GM18507 (cell line): ENCODE measurements at regions not wholly inside any gene's neighbourhood (a gene's known extent, or its start where the extent isn't known, plus 50 kb on each side); places are given as distances from the start of the nearest gene placed in this dataset.
"Not testable (repeated sequence)": the region's sequence is repeated elsewhere in the genome, so short reads cannot be mapped to it uniquely, and the experiment has no call there.

ENCODE experiments used
- DNase-seq: peaks from one replicate; pipeline ENCODE4 v3.0.0; 2011; ENCODE audit warnings: low read depth; ENCODE audit not compliant: insufficient read length; ENCODE audit errors: extremely low spot score
- FAIRE-seq: peaks from 2 replicates; lab custom pipeline; 2011; peaks lifted over from hg19 to GRCh38; lab: Jason Lieb, UNC

- FAIRE-seq = no peak
- no peak for DNase-seq
Observed at GRCh38 chr3:102672305-102672704, 237.5 kb downstream of the ZPLD1 start.

- FAIRE-seq = peak; percentile 86
- peak; percentile 23 for DNase-seq
Observed at GRCh38 chr3:102673271-102674115, 238.7 kb downstream of the ZPLD1 start.

DNA sequence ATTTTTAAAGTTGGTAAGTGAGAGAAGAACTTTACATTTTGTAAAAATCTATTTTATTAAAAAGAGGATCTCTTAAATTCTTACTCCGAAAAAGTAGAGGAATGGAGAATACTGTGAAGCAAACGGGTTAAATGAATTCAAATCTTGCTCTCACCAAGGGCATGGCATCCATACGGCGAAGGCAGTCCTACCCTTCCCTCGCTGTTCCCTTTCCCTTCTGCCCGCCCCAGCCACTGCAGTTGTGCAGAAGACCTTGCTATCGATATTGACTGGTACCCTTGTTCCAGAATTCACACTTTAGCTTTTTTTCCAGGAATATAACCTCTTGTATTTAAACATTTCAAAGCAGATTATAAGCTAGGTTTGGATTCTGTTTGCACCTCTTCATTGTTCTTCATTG is 239.5 kb downstream of the ZPLD1 start:
- FAIRE-seq = no peak

GRCh38 chr3:102676424-102676823 is 241.6 kb downstream of the ZPLD1 start:
- DNase-seq = no peak
- no peak for FAIRE-seq

More for the DNA sequence above, 239.5 kb downstream of the ZPLD1 start:
- no peak for DNase-seq

- FAIRE-seq (no peak), DNase-seq (no peak)
Observed at GRCh38 chr3:102682741-102683140, 247.9 kb downstream of the ZPLD1 start.

- DNase-seq = no peak
- FAIRE-seq = no peak
Observed at GRCh38 chr3:102686792-102687191, 252.0 kb downstream of the ZPLD1 start.

DNA sequence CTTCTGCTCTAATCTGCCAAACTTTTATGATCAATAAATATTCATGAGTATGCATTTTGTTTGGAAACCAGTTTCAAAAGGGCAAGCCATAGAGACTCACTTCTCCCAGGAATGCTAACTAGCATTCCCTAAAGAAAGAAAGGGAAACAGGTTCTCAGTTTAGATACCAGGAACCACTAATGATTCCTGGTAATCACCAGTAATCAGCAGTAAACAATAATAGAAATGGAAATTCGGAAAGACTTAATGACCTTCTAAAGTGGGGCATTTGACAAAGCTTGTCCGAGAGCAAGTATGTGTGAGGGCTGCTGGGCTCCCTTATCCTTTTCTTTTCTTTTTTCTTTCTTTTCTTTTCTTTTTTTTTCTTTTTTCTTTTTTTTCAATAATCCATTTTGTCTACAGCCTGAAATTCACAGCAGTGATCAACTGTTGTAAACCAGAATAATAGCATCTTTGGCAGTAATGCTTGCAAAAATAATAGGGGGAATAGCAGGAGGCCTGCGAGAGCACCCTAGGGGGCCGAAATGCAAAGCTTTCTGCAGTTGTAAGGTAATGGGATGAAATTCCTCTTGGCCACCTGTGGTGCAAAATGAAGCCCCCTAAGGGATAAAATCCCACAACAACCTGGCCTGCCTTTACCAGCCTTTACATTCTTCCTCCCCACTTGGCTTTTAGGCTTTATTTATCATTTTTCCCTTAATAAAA is 253.2 kb downstream of the ZPLD1 start:
- DNase-seq (no peak), FAIRE-seq (no peak)

DNA sequence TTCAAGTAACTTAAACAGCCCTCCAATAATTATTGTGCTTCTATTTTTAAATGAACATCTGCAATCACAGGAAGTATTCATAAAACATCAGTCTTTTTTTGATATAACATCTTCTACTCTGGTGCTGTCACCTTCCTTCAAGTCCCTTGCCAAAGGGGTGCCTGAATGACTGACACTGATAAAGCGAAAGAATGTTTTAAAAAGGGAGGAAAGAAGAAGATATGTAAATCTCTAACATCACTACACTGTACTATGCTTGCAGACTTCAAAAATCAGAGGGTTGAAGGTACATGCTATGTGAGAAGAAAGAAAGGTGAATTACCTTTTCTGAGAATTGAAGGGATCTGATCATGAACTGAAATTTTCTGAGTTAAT is 253.7 kb downstream of the ZPLD1 start:
- DNase-seq (no peak), FAIRE-seq (no peak)

DNA sequence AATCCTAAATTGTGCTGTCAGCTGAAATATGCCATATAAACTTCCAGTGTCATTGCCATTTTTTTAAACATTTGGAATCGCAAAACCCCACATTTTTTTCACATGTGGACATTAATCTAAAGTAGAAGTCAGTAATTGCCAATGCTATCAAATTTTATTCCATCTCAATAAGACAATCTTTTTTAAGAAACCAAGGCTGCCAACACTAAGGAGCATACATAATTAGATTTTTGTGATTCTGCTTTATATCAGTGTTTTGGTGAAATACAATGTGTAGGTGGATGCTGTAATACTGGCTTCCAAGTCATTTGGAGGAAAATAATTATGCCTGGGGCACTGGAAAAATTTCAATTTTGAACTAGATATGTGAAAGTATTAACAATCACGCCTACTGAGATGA is 256.7 kb downstream of the ZPLD1 start:
- FAIRE-seq = no peak

DNA sequence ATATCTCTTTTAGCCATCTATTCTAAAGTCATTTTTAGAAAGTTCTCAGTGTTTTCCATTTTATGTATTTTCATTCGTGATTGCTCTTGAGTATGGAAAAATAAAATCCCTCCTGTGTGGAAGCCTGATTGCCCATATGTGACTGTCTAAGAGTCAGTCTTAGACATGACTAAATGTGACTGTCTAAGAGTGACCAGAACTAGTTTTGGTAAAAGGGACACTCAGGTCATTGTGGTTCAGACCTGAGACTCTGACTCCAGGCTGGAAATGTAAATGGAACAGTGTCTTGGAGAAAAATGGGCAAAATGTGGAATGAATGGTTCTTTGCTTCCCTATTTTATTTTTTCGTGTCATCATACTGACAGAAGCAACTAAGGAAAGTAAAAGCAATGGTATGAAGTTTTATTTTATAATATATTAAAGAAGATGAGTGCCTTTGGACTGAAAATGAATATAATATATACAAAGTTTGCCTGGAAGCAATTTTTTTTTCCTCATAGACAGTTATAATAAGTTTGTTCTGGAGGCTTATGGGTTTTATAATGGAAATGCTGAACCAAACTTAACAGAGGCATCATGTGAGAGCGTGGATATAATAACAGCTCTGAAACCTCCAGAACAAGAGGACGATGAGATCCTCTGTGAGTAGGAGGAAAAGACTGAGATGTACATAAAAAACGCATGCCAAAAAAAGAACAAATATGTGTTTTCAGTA is 264.4 kb downstream of the ZPLD1 start:
- FAIRE-seq = no peak
- DNase-seq = no peak

More for the DNA sequence above, 256.7 kb downstream of the ZPLD1 start:
- no peak for DNase-seq

DNA sequence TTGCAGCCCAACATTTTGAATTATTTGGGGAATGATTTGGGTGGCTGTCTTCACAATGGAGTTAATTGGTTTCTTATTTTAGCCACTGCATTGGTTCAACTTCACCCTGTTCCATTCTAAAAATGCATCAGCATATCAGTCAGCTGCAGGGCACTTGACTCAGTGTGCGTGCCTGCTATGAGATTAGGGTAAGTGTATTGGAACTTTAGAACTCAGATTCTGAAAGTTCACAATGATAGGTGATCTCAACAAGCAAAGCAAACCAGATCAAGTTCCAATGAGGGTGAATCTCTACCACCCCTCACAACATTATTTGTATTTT is 265.0 kb downstream of the ZPLD1 start:
- FAIRE-seq (no peak), DNase-seq (no peak)

GRCh38 chr3:102712896-102713295 is 278.1 kb downstream of the ZPLD1 start:
- DNase-seq (no peak), FAIRE-seq (no peak)

DNA sequence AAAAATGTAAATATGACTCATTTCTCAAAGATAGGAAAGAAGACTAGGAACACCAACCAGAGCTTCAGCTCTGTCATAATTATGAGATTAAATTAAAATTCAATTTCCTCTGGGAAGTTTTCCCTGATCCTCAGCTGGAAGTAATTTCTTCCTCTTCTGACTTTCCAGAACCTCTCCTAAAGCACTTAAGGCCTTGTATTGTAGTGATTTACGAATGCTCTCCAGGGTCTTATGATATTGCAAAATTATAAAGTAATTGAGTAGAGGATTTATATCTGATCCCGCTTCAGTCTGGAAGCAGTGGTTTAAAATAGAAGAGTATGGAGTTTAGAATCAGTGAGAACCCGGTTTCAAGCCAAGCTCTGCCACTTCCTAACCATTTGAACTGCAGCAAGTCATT is 279.8 kb downstream of the ZPLD1 start:
- FAIRE-seq = no peak
- DNase-seq = no peak

- DNase-seq (peak; percentile 11), FAIRE-seq (peak; percentile 45)
Observed at GRCh38 chr3:102715030-102715697, 280.3 kb downstream of the ZPLD1 start.

GRCh38 chr3:102718651-102719050 is 283.8 kb downstream of the ZPLD1 start:
- DNase-seq (no peak), FAIRE-seq (no peak)

DNA sequence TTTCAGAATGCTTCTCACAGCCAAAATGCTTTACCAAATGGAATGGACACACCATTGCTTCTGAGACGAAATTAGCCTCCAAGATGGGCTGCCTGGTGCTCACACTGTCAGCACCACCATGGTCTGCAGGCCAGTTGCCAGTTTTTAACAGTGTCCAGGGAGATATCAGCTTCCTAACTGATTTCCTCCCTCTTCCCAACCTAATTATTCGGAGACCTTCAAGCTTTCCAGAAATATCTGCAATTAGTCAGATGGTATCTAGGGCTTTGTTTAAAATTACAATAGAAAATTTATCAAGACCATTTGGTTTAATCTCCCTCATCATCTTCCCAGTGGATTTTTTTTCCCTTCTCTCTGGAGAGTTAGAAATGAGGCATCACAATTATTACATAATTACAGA is 287.5 kb downstream of the ZPLD1 start:
- DNase-seq (no peak), FAIRE-seq (no peak)

DNA sequence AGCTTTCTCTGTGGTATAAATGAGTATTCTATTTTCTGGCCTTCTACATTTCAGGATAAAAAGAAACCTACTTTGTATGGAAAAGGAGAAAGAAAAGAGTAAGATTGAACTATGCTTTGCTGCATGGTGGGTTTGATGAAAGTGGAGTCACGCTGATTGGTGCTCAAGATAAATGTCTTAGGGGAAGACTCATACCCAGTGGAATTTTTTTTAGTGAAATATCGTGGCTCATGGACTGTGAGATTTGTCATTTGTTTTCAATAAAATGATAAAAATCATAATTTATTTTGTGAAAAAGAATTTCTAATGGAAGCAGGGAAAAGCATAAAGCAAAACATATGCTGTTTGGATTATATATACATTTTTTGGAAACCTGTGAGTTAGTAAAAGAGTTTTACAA is 292.5 kb downstream of the ZPLD1 start:
- no peak for FAIRE-seq
- no peak for DNase-seq

GRCh38 chr3:102732581-102732980 is 297.8 kb downstream of the ZPLD1 start:
- FAIRE-seq, DNase-seq: not testable (repeated sequence)

GRCh38 chr3:102733791-102734563 is 299.2 kb downstream of the ZPLD1 start:
- FAIRE-seq = no peak
- no peak for DNase-seq
